H1 (cell line): ENCODE measurements at regions not wholly inside any gene's neighbourhood (a gene's known extent, or its start where the extent isn't known, plus 50 kb on each side); places are given as distances from the start of the nearest gene placed in this dataset.

Source experiments
- CREB1 ChIP-seq: IDR thresholded peaks from 2 replicates; pipeline ENCODE4 v1.6.1; 2012; ENCODE audit warnings: inconsistent platforms
- CTCF ChIP-seq, 3 experiments: IDR thresholded peaks; 1 replicate in 2 of 3; 2 replicates in 1 of 3; pipeline versions ENCODE4 v1.5.1 to v1.6.1; 2011; ENCODE audit warnings: low read length in 3 of 3, mild to moderate bottlenecking in 3 of 3, inconsistent platforms in 2 of 3, low read depth in 1 of 3, moderate library complexity in 1 of 3; ENCODE audit not compliant: insufficient read depth in 1 of 3; ENCODE audit errors: control extremely low read depth in 1 of 3
- EP300 ChIP-seq, 2 experiments: IDR thresholded peaks; 1 replicate in 1 of 2; 2 replicates in 1 of 2; pipeline ENCODE4 v1.6.1; 2011 to 2012; ENCODE audit warnings: low read depth in 2 of 2, low read length in 2 of 2, mild to moderate bottlenecking in 2 of 2, borderline replicate concordance in 1 of 2, inconsistent platforms in 1 of 2, moderate library complexity in 1 of 2
- POLR2A ChIP-seq, 2 experiments: IDR thresholded peaks; 1 replicate in 1 of 2; 2 replicates in 1 of 2; pipeline ENCODE4 v1.6.1; 2011; ENCODE audit warnings: low read depth in 2 of 2, low read length in 2 of 2, mild to moderate bottlenecking in 2 of 2; ENCODE audit errors: control extremely low read depth in 1 of 2
- POU5F1 ChIP-seq: IDR thresholded peaks from 2 replicates; pipeline ENCODE4 v1.6.1; 2011; ENCODE audit warnings: low read depth, mild to moderate bottlenecking, low read length, moderate library complexity
- SP4 ChIP-seq: IDR thresholded peaks from 2 replicates; pipeline ENCODE4 v1.6.1; 2012; ENCODE audit warnings: low read length, inconsistent platforms
- SRF ChIP-seq: IDR thresholded peaks from 2 replicates; pipeline ENCODE4 v1.6.1; 2011; ENCODE audit warnings: mild to moderate bottlenecking, low read depth, low read length, moderate library complexity
- TEAD4 ChIP-seq: IDR thresholded peaks from 2 replicates; pipeline ENCODE4 v1.6.1; 2012; ENCODE audit warnings: low read depth, low read length, inconsistent platforms, mixed read lengths
- ZNF274 ChIP-seq: IDR thresholded peaks from 2 replicates; pipeline ENCODE4 v1.7.0; 2012; ENCODE audit warnings: low read length, borderline replicate concordance; ENCODE audit errors: extremely low read depth
- TF ChIP-seq, protein P1 (sequence below): IDR thresholded peaks from 2 replicates; pipeline ENCODE4 v1.6.1; 2011; ENCODE audit warnings: low read depth, mild to moderate bottlenecking, low read length; ENCODE audit not compliant: insufficient read depth
- TF ChIP-seq, protein P2 (sequence below): fragments of 300-600 bp; sonication (generic); IDR thresholded peaks from 2 replicates; pipeline ENCODE4 v1.7.1; 2012; ENCODE audit warnings: low read length, moderate library complexity, mild to moderate bottlenecking, inconsistent platforms; ENCODE audit not compliant: insufficient replicate concordance

- TF ChIP-seq EP300 (IDR thresholded peaks at IDR 0.05; ENCODE audit: borderline replicate concordance in 1 of 2, low read depth in 2 of 2, low read length in 2 of 2) (no peak), SRF (no peak), CREB1 (no peak), TEAD4 (no peak), POLR2A (IDR thresholded peaks at IDR 0.05; ENCODE audit: control extremely low read depth in 1 of 2, low read depth in 2 of 2, low read length in 2 of 2) (no peak), CTCF (IDR thresholded peaks at IDR 0.05; ENCODE audit: control extremely low read depth in 1 of 3, insufficient read depth in 1 of 3, low read depth in 1 of 3, low read length in 3 of 3) (no peak), POU5F1 (no peak), ZNF274 (no peak), SP4 (no peak)
- TF ChIP-seq, protein P1, sequence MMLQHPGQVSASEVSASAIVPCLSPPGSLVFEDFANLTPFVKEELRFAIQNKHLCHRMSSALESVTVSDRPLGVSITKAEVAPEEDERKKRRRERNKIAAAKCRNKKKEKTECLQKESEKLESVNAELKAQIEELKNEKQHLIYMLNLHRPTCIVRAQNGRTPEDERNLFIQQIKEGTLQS = no peak
- TF ChIP-seq, protein P2, sequence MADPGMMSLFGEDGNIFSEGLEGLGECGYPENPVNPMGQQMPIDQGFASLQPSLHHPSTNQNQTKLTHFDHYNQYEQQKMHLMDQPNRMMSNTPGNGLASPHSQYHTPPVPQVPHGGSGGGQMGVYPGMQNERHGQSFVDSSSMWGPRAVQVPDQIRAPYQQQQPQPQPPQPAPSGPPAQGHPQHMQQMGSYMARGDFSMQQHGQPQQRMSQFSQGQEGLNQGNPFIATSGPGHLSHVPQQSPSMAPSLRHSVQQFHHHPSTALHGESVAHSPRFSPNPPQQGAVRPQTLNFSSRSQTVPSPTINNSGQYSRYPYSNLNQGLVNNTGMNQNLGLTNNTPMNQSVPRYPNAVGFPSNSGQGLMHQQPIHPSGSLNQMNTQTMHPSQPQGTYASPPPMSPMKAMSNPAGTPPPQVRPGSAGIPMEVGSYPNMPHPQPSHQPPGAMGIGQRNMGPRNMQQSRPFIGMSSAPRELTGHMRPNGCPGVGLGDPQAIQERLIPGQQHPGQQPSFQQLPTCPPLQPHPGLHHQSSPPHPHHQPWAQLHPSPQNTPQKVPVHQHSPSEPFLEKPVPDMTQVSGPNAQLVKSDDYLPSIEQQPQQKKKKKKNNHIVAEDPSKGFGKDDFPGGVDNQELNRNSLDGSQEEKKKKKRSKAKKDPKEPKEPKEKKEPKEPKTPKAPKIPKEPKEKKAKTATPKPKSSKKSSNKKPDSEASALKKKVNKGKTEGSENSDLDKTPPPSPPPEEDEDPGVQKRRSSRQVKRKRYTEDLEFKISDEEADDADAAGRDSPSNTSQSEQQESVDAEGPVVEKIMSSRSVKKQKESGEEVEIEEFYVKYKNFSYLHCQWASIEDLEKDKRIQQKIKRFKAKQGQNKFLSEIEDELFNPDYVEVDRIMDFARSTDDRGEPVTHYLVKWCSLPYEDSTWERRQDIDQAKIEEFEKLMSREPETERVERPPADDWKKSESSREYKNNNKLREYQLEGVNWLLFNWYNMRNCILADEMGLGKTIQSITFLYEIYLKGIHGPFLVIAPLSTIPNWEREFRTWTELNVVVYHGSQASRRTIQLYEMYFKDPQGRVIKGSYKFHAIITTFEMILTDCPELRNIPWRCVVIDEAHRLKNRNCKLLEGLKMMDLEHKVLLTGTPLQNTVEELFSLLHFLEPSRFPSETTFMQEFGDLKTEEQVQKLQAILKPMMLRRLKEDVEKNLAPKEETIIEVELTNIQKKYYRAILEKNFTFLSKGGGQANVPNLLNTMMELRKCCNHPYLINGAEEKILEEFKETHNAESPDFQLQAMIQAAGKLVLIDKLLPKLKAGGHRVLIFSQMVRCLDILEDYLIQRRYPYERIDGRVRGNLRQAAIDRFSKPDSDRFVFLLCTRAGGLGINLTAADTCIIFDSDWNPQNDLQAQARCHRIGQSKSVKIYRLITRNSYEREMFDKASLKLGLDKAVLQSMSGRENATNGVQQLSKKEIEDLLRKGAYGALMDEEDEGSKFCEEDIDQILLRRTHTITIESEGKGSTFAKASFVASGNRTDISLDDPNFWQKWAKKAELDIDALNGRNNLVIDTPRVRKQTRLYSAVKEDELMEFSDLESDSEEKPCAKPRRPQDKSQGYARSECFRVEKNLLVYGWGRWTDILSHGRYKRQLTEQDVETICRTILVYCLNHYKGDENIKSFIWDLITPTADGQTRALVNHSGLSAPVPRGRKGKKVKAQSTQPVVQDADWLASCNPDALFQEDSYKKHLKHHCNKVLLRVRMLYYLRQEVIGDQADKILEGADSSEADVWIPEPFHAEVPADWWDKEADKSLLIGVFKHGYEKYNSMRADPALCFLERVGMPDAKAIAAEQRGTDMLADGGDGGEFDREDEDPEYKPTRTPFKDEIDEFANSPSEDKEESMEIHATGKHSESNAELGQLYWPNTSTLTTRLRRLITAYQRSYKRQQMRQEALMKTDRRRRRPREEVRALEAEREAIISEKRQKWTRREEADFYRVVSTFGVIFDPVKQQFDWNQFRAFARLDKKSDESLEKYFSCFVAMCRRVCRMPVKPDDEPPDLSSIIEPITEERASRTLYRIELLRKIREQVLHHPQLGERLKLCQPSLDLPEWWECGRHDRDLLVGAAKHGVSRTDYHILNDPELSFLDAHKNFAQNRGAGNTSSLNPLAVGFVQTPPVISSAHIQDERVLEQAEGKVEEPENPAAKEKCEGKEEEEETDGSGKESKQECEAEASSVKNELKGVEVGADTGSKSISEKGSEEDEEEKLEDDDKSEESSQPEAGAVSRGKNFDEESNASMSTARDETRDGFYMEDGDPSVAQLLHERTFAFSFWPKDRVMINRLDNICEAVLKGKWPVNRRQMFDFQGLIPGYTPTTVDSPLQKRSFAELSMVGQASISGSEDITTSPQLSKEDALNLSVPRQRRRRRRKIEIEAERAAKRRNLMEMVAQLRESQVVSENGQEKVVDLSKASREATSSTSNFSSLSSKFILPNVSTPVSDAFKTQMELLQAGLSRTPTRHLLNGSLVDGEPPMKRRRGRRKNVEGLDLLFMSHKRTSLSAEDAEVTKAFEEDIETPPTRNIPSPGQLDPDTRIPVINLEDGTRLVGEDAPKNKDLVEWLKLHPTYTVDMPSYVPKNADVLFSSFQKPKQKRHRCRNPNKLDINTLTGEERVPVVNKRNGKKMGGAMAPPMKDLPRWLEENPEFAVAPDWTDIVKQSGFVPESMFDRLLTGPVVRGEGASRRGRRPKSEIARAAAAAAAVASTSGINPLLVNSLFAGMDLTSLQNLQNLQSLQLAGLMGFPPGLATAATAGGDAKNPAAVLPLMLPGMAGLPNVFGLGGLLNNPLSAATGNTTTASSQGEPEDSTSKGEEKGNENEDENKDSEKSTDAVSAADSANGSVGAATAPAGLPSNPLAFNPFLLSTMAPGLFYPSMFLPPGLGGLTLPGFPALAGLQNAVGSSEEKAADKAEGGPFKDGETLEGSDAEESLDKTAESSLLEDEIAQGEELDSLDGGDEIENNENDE = no peak
These were observed 693.0 kb downstream of the ETS1 start for GRCh38 chr11:127894316-127894715.
